ENCODE measurements at regions not wholly inside any gene's neighbourhood (a gene's known extent, or its start where the extent isn't known, plus 50 kb on each side); places are given as distances from the start of the nearest gene placed in this dataset.

- no peak for TF ChIP-seq KDM1A (IDR thresholded peaks at IDR 0.05; ENCODE audit: low read depth)
- TF ChIP-seq MAZ (IDR thresholded peaks at IDR 0.05; ENCODE audit: borderline replicate concordance, low read depth, low read length): no peak
- no peak for TF ChIP-seq E2F6 (IDR thresholded peaks at IDR 0.05; ENCODE audit: borderline replicate concordance, low read depth)
- FAIRE-seq: no peak
- H3K4me1 ChIP-seq: no peaks in the 10 kb centered on the region
These were observed 472.4 kb upstream of the NWD2 start for GRCh38 chr4:36772154-36772516.

GRCh38 chr4:36773467-36773866, 471.1 kb upstream of the NWD2 start:
- ATAC-seq (no peak), DNase-seq (ENCODE audit: low read depth in 1 of 2, low spot score in 1 of 2) (no peak), FAIRE-seq (no peak)
- Histone ChIP-seq H3K4me1 (no peaks in the 10 kb centered on the region), H3K4me3 (no peak overlapping the region), H3K27ac (no peak overlapping the region), H3K4me2 (no peak overlapping the region), H3K9me3 (no peaks in the 10 kb centered on the region)
- no peak for TF ChIP-seq REST (IDR thresholded peaks at IDR 0.05)
- no peak for TF ChIP-seq MAFK (IDR thresholded peaks at IDR 0.05; ENCODE audit: partially characterized antibody)
- TF ChIP-seq HDAC2 (IDR thresholded peaks at IDR 0.05): no peak
- TF ChIP-seq CHD2 (IDR thresholded peaks at IDR 0.05; ENCODE audit: low read length, partially characterized antibody): no peak
- no peak for TF ChIP-seq FOXS1 (CRISPR knock-in tag; IDR thresholded peaks at IDR 0.05)
- TF ChIP-seq BCL3 (IDR thresholded peaks at IDR 0.05): no peak
- no peak for TF ChIP-seq KDM1A (IDR thresholded peaks at IDR 0.05; ENCODE audit: low read depth)
- no peak for TF ChIP-seq MYC (IDR thresholded peaks at IDR 0.05; ENCODE audit: borderline replicate concordance, low read length)
- TF ChIP-seq POLR2A (IDR thresholded peaks at IDR 0.05; ENCODE audit: low read length): no peak
- no peak for TF ChIP-seq NR3C1 (IDR thresholded peaks at IDR 0.05)
- no peak for TF ChIP-seq CEBPB (IDR thresholded peaks at IDR 0.05)
- TF ChIP-seq PBX3 (IDR thresholded peaks at IDR 0.05): no peak
- no peak for TF ChIP-seq RAD21 (conservative IDR thresholded peaks at IDR 0.05 in 1 of 2, IDR thresholded peaks at IDR 0.05 in 1 of 2)
- TF ChIP-seq RFX5 (IDR thresholded peaks at IDR 0.05): no peak
- TF ChIP-seq SMC3 (IDR thresholded peaks at IDR 0.05): no peak
- TF ChIP-seq PHF8 (IDR thresholded peaks at IDR 0.05; ENCODE audit: borderline replicate concordance, low read depth): no peak
- no peak for TF ChIP-seq CBX2 (IDR thresholded peaks at IDR 0.05; ENCODE audit: borderline replicate concordance, low read depth)
- TF ChIP-seq KDM5A (IDR thresholded peaks at IDR 0.05): no peak
- no peak for TF ChIP-seq HOXB5 (CRISPR knock-in tag; IDR thresholded peaks at IDR 0.05)
- no peak for TF ChIP-seq NFE2L2 (conservative IDR thresholded peaks at IDR 0.05; ENCODE audit: low read length)
- POLR2A ChIA-PET: no interaction called here
- CTCF ChIA-PET: no interaction called here
- 0% methylated on average over 2 of the region's 2 CpGs for WGBS (ENCODE audit: missing lambda C conversion rate)

More at GRCh38 chr4:36772154-36772516, 472.4 kb upstream of the NWD2 start:
- DNase-seq (ENCODE audit: low read depth in 1 of 2, low spot score in 1 of 2) (no peak), ATAC-seq (no peak)
- ChIA-PET POLR2A (no interaction called here), CTCF (no interaction called here)
- Histone ChIP-seq H3K4me3 (no peak overlapping the region), H3K4me2 (no peak overlapping the region), H3K27ac (no peak overlapping the region), H3K9me3 (no peaks in the 10 kb centered on the region)
